IPS-20b (cell line): ENCODE measurements at regions not wholly inside any gene's neighbourhood (a gene's known extent, or its start where the extent isn't known, plus 50 kb on each side); places are given as distances from the start of the nearest gene placed in this dataset.

Experiments used
- H3K27ac ChIP-seq: one replicate; pipeline ENCODE4 v1.5.1; 2013; ENCODE audit warnings: low read length
- H3K27me3 ChIP-seq: 2 replicates; pipeline ENCODE4 v1.6.1; 2013; ENCODE audit warnings: mild to moderate bottlenecking, low read length, inconsistent platforms; ENCODE audit not compliant: insufficient read depth
- H3K36me3 ChIP-seq: 2 replicates; pipeline ENCODE4 v1.6.1; 2013; ENCODE audit warnings: low read depth, mild to moderate bottlenecking, inconsistent platforms, low read length, moderate library complexity; ENCODE audit not compliant: insufficient read depth
- H3K4me1 ChIP-seq: 2 replicates; pipeline ENCODE4 v1.6.1; 2013; ENCODE audit warnings: mild to moderate bottlenecking, control low read depth, inconsistent platforms, low read length, moderate library complexity; ENCODE audit not compliant: insufficient read depth
- H3K4me3 ChIP-seq: 2 replicates; pipeline ENCODE4 v1.5.1; 2013; ENCODE audit warnings: mild to moderate bottlenecking, low read length, inconsistent platforms
- H3K9ac ChIP-seq: 2 replicates; pipeline ENCODE4 v1.6.1; 2013; ENCODE audit warnings: low read depth, mild to moderate bottlenecking, inconsistent platforms, low read length, moderate library complexity
- H3K9me3 ChIP-seq: 2 replicates; pipeline ENCODE4 v1.6.1; 2013; ENCODE audit warnings: mild to moderate bottlenecking, low read depth, low read length, inconsistent platforms; ENCODE audit not compliant: insufficient read depth

GRCh38 chr6:15874821-15875220 is 212.0 kb upstream of the DTNBP1 start:
- no peaks in the 10 kb centered on the region for H3K27me3 ChIP-seq
- no peaks in the 10 kb centered on the region for H3K9me3 ChIP-seq
- H3K4me1 ChIP-seq, result peaks cover 11% of the 10 kb centered on the region; the same call in 1 of the 2 replicates

DNA sequence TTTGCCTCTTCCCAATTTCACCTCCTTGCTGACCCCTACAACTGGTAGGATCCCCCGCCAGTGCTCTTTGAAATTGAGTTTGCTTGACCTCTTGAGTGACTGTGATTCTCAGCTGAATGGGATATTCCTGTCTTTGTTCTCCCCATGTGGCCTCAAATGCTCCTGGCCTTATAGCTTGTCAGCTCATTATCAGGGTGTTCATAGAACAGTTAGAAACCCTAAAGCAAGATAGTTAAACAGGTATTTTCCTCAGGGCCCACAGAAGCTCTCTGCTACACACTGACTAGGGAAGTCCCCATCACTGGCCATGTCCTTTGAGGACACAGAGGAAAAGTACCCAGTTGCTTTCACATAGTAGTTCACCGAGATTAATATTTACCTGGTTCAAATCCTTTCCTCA is 211.5 kb upstream of the DTNBP1 start:
- H3K27ac ChIP-seq, result no peak overlapping the region
- no peaks in the 10 kb centered on the region for H3K27me3 ChIP-seq
- no peaks in the 10 kb centered on the region for H3K9me3 ChIP-seq
- H3K36me3 ChIP-seq, result no peaks in the 10 kb centered on the region
- no peak overlapping the region for H3K4me3 ChIP-seq
- H3K4me1 ChIP-seq, result peaks cover 11% of the 10 kb centered on the region; the same call in 1 of the 2 replicates
- no peak overlapping the region for H3K9ac ChIP-seq

More at GRCh38 chr6:15874821-15875220, 212.0 kb upstream of the DTNBP1 start:
- Histone ChIP-seq H3K4me3 (no peak overlapping the region), H3K36me3 (no peaks in the 10 kb centered on the region), H3K27ac (no peak overlapping the region), H3K9ac (no peak overlapping the region)

- Histone ChIP-seq H3K4me3 (no peak overlapping the region), H3K27me3 (no peaks in the 10 kb centered on the region), H3K9ac (no peak overlapping the region), H3K9me3 (no peaks in the 10 kb centered on the region), H3K36me3 (no peaks in the 10 kb centered on the region), H3K4me1 (peaks cover 11% of the 10 kb centered on the region; the same call in 1 of the 2 replicates), H3K27ac (no peak overlapping the region)
Observed at GRCh38 chr6:15872241-15873103, 209.6 kb upstream of the DTNBP1 start.

GRCh38 chr6:15871276-15871675 is 208.4 kb upstream of the DTNBP1 start:
- Histone ChIP-seq H3K27ac (no peak overlapping the region), H3K27me3 (no peaks in the 10 kb centered on the region), H3K4me3 (no peak overlapping the region), H3K36me3 (no peaks in the 10 kb centered on the region), H3K4me1 (peaks cover 11% of the 10 kb centered on the region; the same call in 1 of the 2 replicates), H3K9me3 (no peaks in the 10 kb centered on the region), H3K9ac (no peak overlapping the region)

DNA sequence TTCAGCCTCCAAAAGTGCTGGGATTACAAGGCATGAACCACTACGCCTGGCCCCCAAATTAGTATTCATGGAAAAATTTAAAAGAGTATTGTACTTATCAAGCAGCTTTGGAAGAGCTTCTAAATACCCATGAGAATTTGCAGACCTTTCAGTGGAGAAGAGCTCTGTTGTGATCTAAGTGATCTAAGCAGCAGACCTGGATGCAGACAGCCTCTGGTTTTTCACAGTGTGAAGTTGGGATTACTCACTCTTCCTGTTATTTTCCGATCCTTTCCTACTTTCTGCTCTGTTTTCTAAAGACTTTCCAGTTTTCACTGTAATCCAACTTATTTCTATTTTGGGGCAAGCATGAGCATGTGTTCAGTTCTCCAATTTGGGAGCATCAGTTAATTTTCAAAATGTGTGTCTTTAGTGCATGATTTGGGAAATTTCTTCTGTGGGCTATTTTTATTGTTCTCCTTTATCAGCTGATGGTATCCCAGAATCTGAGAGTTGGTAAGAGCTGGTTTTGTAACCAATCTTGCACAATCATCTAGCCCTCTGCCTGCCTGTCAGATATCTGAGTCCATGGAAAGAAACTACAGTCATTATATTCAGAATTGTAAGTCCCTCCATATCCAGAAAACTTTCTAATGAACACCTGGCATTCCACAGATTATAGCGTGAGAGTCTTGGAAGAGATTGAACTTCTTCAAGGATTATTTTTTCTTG is 207.7 kb upstream of the DTNBP1 start:
- no peaks in the 10 kb centered on the region for H3K27me3 ChIP-seq
- no peaks in the 10 kb centered on the region for H3K9me3 ChIP-seq
- no peak overlapping the region for H3K9ac ChIP-seq
- H3K36me3 ChIP-seq, result no peaks in the 10 kb centered on the region
- H3K27ac ChIP-seq, result no peak overlapping the region
- H3K4me1 ChIP-seq, result peaks cover 11% of the 10 kb centered on the region; the same call in 1 of the 2 replicates
- no peak overlapping the region for H3K4me3 ChIP-seq

- Histone ChIP-seq H3K27me3 (no peaks in the 10 kb centered on the region), H3K27ac (no peak overlapping the region)
Observed at GRCh38 chr6:15864708-15865062, 201.9 kb upstream of the DTNBP1 start.

DNA sequence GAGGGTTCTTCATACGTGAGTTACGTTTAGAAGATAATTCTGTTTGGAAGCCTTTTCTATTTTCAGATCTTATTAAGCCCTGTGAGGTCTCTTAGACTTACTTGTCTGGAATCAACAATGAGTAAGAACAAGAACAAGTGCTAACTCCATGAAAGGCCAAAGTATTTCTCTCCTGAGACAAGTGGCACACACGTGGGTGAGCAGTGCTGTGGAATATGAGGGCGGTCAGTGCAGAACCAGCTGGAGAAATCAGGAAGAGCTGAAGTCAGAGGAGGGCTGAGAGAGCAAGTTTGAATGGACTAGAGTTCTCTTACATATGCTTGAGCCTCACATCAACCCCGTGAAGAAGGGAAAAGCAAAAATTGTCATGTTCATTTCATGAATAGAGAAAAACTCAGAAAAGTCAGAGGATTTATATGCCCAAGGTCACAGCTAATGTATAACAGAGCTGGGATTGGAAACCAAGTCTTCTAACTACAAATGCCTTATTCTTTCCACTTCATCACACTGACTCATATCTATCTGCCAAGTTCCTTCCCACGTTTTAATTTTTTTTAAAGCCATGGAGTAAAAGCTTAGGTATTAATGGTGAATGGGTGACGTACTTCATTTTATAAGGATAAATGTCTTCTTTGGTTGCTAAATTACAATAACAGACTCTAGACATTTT is 201.3 kb upstream of the DTNBP1 start:
- Histone ChIP-seq H3K9ac (no peak overlapping the region), H3K27me3 (no peaks in the 10 kb centered on the region), H3K9me3 (no peaks in the 10 kb centered on the region), H3K27ac (no peak overlapping the region), H3K4me3 (no peak overlapping the region), H3K4me1 (no peaks in the 10 kb centered on the region; the same call in 1 of the 2 replicates), H3K36me3 (no peaks in the 10 kb centered on the region)

More at GRCh38 chr6:15864708-15865062, 201.9 kb upstream of the DTNBP1 start:
- Histone ChIP-seq H3K4me1 (no peaks in the 10 kb centered on the region; the same call in 1 of the 2 replicates), H3K36me3 (no peaks in the 10 kb centered on the region), H3K9me3 (no peaks in the 10 kb centered on the region), H3K9ac (no peak overlapping the region), H3K4me3 (no peak overlapping the region)

- no peaks in the 10 kb centered on the region for H3K36me3 ChIP-seq
- H3K4me3 ChIP-seq, result no peak overlapping the region
- no peak overlapping the region for H3K9ac ChIP-seq
- H3K4me1 ChIP-seq, result no peaks in the 10 kb centered on the region; the same call in 1 of the 2 replicates
- no peak overlapping the region for H3K27ac ChIP-seq
- no peaks in the 10 kb centered on the region for H3K9me3 ChIP-seq
- H3K27me3 ChIP-seq, result no peaks in the 10 kb centered on the region
Observed at GRCh38 chr6:15862810-15863209, 200.0 kb upstream of the DTNBP1 start.

GRCh38 chr6:15861486-15861885 is 198.7 kb upstream of the DTNBP1 start:
- Histone ChIP-seq H3K27me3 (no peaks in the 10 kb centered on the region), H3K9ac (no peak overlapping the region), H3K36me3 (no peaks in the 10 kb centered on the region), H3K27ac (no peak overlapping the region), H3K4me1 (no peaks in the 10 kb centered on the region; the same call in 1 of the 2 replicates), H3K9me3 (no peaks in the 10 kb centered on the region), H3K4me3 (no peak overlapping the region)

DNA sequence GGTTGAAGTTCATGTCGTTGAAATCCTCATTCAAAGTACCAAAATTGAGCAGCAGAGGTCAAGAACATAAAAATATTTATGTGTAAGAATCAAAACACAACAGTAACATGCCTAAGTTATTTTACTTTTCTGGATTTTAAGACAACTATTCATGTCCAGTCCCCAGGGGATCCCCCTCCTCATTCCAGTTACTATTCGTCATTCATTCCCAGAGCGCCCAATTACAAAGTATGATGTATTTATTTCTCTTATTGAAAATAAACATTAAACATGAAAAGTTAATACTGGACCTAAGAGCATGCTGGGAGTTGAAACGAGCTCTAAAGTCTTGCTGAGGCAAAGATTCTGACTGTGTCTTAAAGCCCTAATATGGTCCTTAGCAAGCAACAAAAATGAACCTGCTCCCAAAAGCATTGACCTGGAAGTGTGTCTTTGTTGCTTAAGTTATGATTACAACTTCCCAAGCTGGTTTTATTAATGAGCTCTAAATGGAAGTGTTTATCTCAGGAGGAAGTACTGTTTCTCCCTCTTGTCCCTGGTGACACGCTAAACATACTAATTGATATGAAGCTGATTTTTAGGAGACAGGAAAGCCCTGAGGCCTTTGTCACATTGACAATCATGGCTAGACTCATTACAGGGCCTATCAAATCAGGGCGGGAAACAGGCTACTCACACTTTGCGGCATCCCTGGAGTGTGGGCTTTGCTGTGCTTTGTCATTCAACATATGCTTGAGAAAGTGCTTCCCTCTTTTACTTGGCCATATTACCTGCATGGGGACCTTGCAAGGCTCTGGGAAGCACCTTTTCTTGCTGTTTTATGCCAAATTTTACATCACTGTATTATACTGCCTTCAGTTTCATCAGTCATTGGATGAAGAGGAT is 192.2 kb upstream of the DTNBP1 start:
- Histone ChIP-seq H3K27me3 (no peaks in the 10 kb centered on the region), H3K4me3 (no peak overlapping the region), H3K9me3 (no peaks in the 10 kb centered on the region), H3K27ac (no peak overlapping the region), H3K9ac (no peak overlapping the region), H3K36me3 (no peaks in the 10 kb centered on the region), H3K4me1 (peaks cover 10% of the 10 kb centered on the region; the same call in 1 of the 2 replicates)

GRCh38 chr6:15854378-15854777 is 191.6 kb upstream of the DTNBP1 start:
- H3K9me3 ChIP-seq, result no peaks in the 10 kb centered on the region
- H3K27ac ChIP-seq, result no peak overlapping the region
- no peaks in the 10 kb centered on the region for H3K27me3 ChIP-seq
- no peak overlapping the region for H3K4me3 ChIP-seq
- no peak overlapping the region for H3K9ac ChIP-seq
- no peaks in the 10 kb centered on the region for H3K36me3 ChIP-seq
- H3K4me1 ChIP-seq, result peaks cover 12% of the 10 kb centered on the region; the same call in 1 of the 2 replicates
